Breast epithelium (tissue), 4 donors: ENCODE measurements at regions not wholly inside any gene's neighbourhood (a gene's known extent, or its start where the extent isn't known, plus 50 kb on each side); places are given as distances from the start of the nearest gene placed in this dataset.

Experiments
- DNase-seq, 2 donors: peaks; one replicate each; pipeline ENCODE4 v3.0.0-alpha.2; 2019; ENCODE audit warnings: low spot score in 2 of 2
- H3K27ac ChIP-seq, 2 donors: fragments of 200-600 bp; sonication (generic) in 1 of 2; one replicate each; pipeline ENCODE4 v1.5.1; 2016 to 2019; ENCODE audit warnings: mild to moderate bottlenecking in 1 of 2
- H3K27me3 ChIP-seq, 2 donors: fragments of 200-600 bp; sonication (generic) in 1 of 2; one replicate each; pipeline versions ENCODE4 v1.5.1 to v1.6.0; 2017 to 2019; ENCODE audit warnings: control low read depth in 1 of 2, mild to moderate bottlenecking in 1 of 2
- H3K36me3 ChIP-seq: fragments of 200-600 bp; one replicate; pipeline ENCODE4 v1.5.1; 2019
- H3K4me1 ChIP-seq, 2 donors: fragments of 200-600 bp; sonication (generic); one replicate each; pipeline ENCODE4 v1.5.1; 2016 to 2019; ENCODE audit warnings: control low read depth in 1 of 2
- H3K4me3 ChIP-seq, 3 donors: fragments of 200-600 bp; sonication (generic); 1 replicate in 2 of 3; 2 replicates in 1 of 3; pipeline ENCODE4 v1.5.1; 2016 to 2019; ENCODE audit warnings: mild to moderate bottlenecking in 3 of 3, moderate library complexity in 2 of 3
- H3K9me3 ChIP-seq, 2 donors: fragments of 200-600 bp; sonication (generic) in 1 of 2; one replicate each; pipeline ENCODE4 v1.5.1; 2016 to 2019; ENCODE audit warnings: control low read depth in 1 of 2
- POLR2A ChIP-seq: fragments of 450-650 bp; IDR thresholded peaks from one replicate; pipeline ENCODE4 v1.6.1; 2016; ENCODE audit warnings: antibody characterized with exemption, mild to moderate bottlenecking, moderate library complexity
- POLR2AphosphoS5 ChIP-seq, 3 donors: sonication (generic); formaldehyde crosslinking; IDR thresholded peaks; one replicate each; pipeline ENCODE4 v1.6.1; 2017; ENCODE audit warnings: antibody characterized with exemption in 3 of 3
- intact Hi-C: fragments of 100-400 bp; cut with DNase I; formaldehyde crosslinking; loops from one replicate; pipeline ENCODE4 v1.15.1; 2023; ENCODE audit warnings: low total_unique reads
- TF ChIP-seq, protein P1 (sequence below), 3 donors: fragments of 450-650 bp; IDR thresholded peaks; one replicate each; pipeline ENCODE4 v1.5.1; 2016 to 2017; ENCODE audit warnings: antibody characterized with exemption in 3 of 3, mild to moderate bottlenecking in 3 of 3, moderate library complexity in 3 of 3

GRCh38 chr7:54337466-54337865, 204.7 kb upstream of the VSTM2A start:
- DNase-seq: no peak
- H3K4me1 ChIP-seq: no peaks in the 10 kb centered on the region
- no peak overlapping the region for H3K4me3 ChIP-seq
- H3K27ac ChIP-seq: no peak overlapping the region
- TF ChIP-seq, protein P1, sequence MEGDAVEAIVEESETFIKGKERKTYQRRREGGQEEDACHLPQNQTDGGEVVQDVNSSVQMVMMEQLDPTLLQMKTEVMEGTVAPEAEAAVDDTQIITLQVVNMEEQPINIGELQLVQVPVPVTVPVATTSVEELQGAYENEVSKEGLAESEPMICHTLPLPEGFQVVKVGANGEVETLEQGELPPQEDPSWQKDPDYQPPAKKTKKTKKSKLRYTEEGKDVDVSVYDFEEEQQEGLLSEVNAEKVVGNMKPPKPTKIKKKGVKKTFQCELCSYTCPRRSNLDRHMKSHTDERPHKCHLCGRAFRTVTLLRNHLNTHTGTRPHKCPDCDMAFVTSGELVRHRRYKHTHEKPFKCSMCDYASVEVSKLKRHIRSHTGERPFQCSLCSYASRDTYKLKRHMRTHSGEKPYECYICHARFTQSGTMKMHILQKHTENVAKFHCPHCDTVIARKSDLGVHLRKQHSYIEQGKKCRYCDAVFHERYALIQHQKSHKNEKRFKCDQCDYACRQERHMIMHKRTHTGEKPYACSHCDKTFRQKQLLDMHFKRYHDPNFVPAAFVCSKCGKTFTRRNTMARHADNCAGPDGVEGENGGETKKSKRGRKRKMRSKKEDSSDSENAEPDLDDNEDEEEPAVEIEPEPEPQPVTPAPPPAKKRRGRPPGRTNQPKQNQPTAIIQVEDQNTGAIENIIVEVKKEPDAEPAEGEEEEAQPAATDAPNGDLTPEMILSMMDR (IDR thresholded peaks at IDR 0.05): no peak
- no peak for TF ChIP-seq POLR2AphosphoS5 (IDR thresholded peaks at IDR 0.05)
- no peak for TF ChIP-seq POLR2A
- intact Hi-C loops: no loop called here
- H3K9me3 ChIP-seq: no peaks in the 10 kb centered on the region
- H3K36me3 ChIP-seq: no peaks in the 10 kb centered on the region
- no peaks in the 10 kb centered on the region for H3K27me3 ChIP-seq

- TF ChIP-seq POLR2AphosphoS5 (IDR thresholded peaks at IDR 0.05): no peak
- no peak for DNase-seq
- Histone ChIP-seq H3K4me1 (no peaks in the 10 kb centered on the region), H3K9me3 (no peaks in the 10 kb centered on the region), H3K27me3 (no peaks in the 10 kb centered on the region), H3K4me3 (no peak overlapping the region), H3K27ac (no peak overlapping the region), H3K36me3 (no peaks in the 10 kb centered on the region)
- intact Hi-C loops: no loop called here
Observed at GRCh38 chr7:54338319-54338718, 203.9 kb upstream of the VSTM2A start.

DNA sequence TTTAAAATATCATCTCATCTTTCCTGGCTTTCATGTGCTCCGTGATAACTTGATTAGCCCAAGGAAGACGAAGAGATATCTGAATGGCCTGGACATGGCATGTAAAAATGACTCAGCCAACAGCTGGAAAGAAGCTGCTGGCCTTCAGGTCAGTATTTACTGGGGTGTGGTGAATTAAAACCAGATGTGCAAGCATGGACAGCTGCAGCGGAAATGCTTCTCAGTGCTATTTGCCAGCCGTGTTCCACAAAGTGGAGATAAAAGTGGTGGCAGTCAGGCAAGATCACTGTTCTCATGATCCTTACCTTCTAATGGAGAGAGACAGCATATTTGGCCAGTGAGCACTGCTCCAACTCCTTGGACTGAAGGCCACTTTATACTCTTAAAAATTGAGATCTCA, 203.1 kb upstream of the VSTM2A start:
- Histone ChIP-seq H3K4me3 (no peak overlapping the region), H3K4me1 (no peaks in the 10 kb centered on the region), H3K9me3 (no peaks in the 10 kb centered on the region), H3K27me3 (no peaks in the 10 kb centered on the region), H3K36me3 (no peaks in the 10 kb centered on the region), H3K27ac (no peak overlapping the region)
- intact Hi-C loops: no loop called here
- DNase-seq: no peak
- TF ChIP-seq POLR2AphosphoS5 (IDR thresholded peaks at IDR 0.05): no peak

DNA sequence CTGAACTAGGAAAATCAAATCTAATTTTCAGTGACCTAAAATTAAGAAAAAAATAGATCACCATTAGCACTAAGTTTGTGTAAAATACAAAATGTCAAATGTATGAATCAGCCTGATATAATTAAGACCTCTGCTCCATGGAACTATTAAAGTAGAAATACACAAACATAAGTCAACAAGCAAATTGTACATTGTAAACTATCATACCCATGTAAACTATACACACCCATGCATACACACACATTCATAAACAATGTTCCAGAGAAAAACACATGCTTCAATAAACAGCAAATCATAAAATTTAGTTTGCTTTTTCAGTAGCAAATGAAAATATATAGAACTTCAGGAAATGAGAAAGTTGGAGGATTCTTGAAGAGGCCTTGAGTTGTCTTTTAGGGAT, 199.7 kb upstream of the VSTM2A start:
- H3K27me3 ChIP-seq: no peaks in the 10 kb centered on the region
- intact Hi-C loops: loop anchor here (10.0 kb wide), 1 partner anchor 578 kb away; no protein-coding TSS in a partner anchor

GRCh38 chr7:54343511-54343910, 198.7 kb upstream of the VSTM2A start:
- Histone ChIP-seq H3K4me3 (no peak overlapping the region), H3K27ac (no peak overlapping the region), H3K36me3 (no peaks in the 10 kb centered on the region), H3K4me1 (no peaks in the 10 kb centered on the region), H3K27me3 (no peaks in the 10 kb centered on the region), H3K9me3 (no peaks in the 10 kb centered on the region)
- intact Hi-C loops: loop anchor here (10.0 kb wide), 1 partner anchor 579 kb away; no protein-coding TSS in a partner anchor
- no peak for DNase-seq
- no peak for TF ChIP-seq POLR2AphosphoS5 (IDR thresholded peaks at IDR 0.05)
- TF ChIP-seq, protein P1 (IDR thresholded peaks at IDR 0.05): no peak
- TF ChIP-seq POLR2A: no peak

More for the DNA sequence above, 199.7 kb upstream of the VSTM2A start:
- Histone ChIP-seq H3K27ac (no peak overlapping the region), H3K36me3 (no peaks in the 10 kb centered on the region), H3K4me1 (no peaks in the 10 kb centered on the region), H3K9me3 (no peaks in the 10 kb centered on the region), H3K4me3 (no peak overlapping the region)
- no peak for TF ChIP-seq POLR2A
- TF ChIP-seq, protein P1 (IDR thresholded peaks at IDR 0.05): no peak
- no peak for TF ChIP-seq POLR2AphosphoS5 (IDR thresholded peaks at IDR 0.05)
- no peak for DNase-seq

- DNase-seq: no peak
- H3K27ac ChIP-seq: no peak overlapping the region
- H3K4me3 ChIP-seq: no peak overlapping the region
- H3K9me3 ChIP-seq: no peaks in the 10 kb centered on the region
- no peak for TF ChIP-seq POLR2AphosphoS5 (IDR thresholded peaks at IDR 0.05)
- TF ChIP-seq, protein P1 (IDR thresholded peaks at IDR 0.05): no peak
- H3K27me3 ChIP-seq: no peaks in the 10 kb centered on the region
- no peaks in the 10 kb centered on the region for H3K36me3 ChIP-seq
- H3K4me1 ChIP-seq: no peaks in the 10 kb centered on the region
- intact Hi-C loops: loop anchor here (10.0 kb wide), 1 partner anchor 581 kb away; no protein-coding TSS in a partner anchor
Observed at GRCh38 chr7:54345746-54346145, 196.4 kb upstream of the VSTM2A start.
